ENCODE measurements at regions not wholly inside any gene's neighbourhood (a gene's known extent, or its start where the extent isn't known, plus 50 kb on each side); places are given as distances from the start of the nearest gene placed in this dataset.

DNA sequence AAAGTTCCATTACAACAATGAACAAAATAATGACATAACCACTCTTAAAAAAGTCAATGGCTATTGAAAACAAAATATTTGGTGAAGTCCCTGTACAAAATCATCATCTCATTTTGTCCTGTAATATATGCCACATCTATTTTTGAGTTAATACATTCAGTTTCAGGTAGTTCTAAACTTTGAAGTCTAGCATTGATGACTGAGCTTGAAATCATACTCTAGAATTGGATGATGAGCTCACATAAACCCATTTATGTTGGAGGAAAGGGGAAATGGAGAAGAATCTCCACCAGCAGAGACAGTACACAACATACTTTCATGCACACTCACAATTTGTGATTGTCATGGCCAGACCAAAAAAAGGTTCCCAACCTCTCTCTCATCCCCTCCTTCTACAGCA is 371.1 kb upstream of the NR3C2 start (continued):
- TF ChIP-seq SRF (IDR thresholded peaks at IDR 0.05; ENCODE audit: low read depth, low read length): no peak
- TF ChIP-seq CHD1 (IDR thresholded peaks at IDR 0.05; ENCODE audit: low read depth, low read length): no peak
- TF ChIP-seq NANOG (IDR thresholded peaks at IDR 0.05; ENCODE audit: insufficient read depth, low read depth, low read length, poor library complexity, severe bottlenecking): no peak
- no peak for TF ChIP-seq HDAC2 (IDR thresholded peaks at IDR 0.05; ENCODE audit: borderline replicate concordance in 1 of 2, low read depth in 2 of 2, low read length in 2 of 2)
- no peak for TF ChIP-seq CBX8 (IDR thresholded peaks at IDR 0.05; ENCODE audit: borderline replicate concordance, low read depth, low read length)
- TF ChIP-seq JUN (IDR thresholded peaks at IDR 0.05; ENCODE audit: low read depth, low read length): no peak
- no peak for TF ChIP-seq KDM5A (IDR thresholded peaks at IDR 0.05; ENCODE audit: low read length)
- TF ChIP-seq POU5F1 (IDR thresholded peaks at IDR 0.05; ENCODE audit: low read depth, low read length): no peak
- TF ChIP-seq SIRT6 (IDR thresholded peaks at IDR 0.05; ENCODE audit: low read length): no peak
- no peak for TF ChIP-seq HDAC6 (IDR thresholded peaks at IDR 0.05; ENCODE audit: low read depth, low read length)
- TF ChIP-seq PHF8 (conservative IDR thresholded peaks at IDR 0.05; ENCODE audit: low read depth, low read length): no peak
- no peak for TF ChIP-seq CTBP2 (IDR thresholded peaks at IDR 0.05; ENCODE audit: borderline replicate concordance, insufficient read depth, insufficient read length, low read length)
- no peak for TF ChIP-seq KDM1A (IDR thresholded peaks at IDR 0.05; ENCODE audit: borderline replicate concordance, low read length)
- TF ChIP-seq ASH2L (IDR thresholded peaks at IDR 0.05; ENCODE audit: low read length): no peak

Data from H1 (cell line).